NCI-H1930 (cell line): ENCODE measurements at regions not wholly inside any gene's neighbourhood (a gene's known extent, or its start where the extent isn't known, plus 50 kb on each side); places are given as distances from the start of the nearest gene placed in this dataset.
"Not testable (repeated sequence)": the region's sequence is repeated elsewhere in the genome, so short reads cannot be mapped to it uniquely, and the experiment has no call there.

Experiments
- DNase-seq, 2 experiments: peaks; one replicate each; lab custom pipeline; 2025; lab: John Stamatoyannopoulos, UW

DNA sequence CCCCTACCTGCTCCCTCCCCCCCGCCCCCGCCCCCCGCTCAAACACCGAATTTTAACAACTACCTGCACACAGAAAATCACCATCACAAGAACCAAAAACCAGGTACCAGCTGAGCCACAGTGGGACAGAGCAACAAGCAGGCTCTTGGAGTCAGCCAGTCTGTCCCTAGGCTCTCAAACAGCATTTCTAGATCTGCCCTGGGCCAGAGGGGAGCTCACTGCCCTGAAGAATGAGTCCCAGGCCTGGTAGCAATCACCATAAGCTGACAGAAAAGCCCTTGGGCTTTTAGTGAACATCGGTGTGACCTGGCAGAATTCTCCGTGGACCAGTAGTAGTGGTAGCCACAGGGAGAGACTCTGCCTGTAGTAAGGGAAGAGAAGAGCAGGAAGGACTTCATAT is 58.3 kb downstream of the C11orf87 start:
- DNase-seq = no peak

DNA sequence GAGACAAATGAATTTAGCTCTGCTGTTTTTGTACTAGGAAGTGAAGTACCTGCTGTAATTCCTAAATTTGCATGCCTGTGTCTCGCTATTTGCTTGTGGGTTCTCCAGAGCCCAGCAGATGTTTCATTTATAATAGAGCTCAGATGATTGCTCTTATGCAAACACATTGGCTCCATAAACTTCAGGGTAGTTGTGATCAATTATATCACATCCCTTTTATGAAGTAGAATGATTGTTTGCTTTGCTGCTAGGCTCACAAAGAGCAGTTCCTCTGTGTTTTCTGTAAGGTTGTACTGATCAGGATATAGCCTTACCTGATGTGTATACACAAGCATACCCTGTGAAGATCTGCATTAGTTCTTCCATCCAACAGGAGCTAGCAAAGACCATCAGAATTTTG is 64.1 kb downstream of the C11orf87 start:
- peak; percentile 83 to 84 for DNase-seq

DNA sequence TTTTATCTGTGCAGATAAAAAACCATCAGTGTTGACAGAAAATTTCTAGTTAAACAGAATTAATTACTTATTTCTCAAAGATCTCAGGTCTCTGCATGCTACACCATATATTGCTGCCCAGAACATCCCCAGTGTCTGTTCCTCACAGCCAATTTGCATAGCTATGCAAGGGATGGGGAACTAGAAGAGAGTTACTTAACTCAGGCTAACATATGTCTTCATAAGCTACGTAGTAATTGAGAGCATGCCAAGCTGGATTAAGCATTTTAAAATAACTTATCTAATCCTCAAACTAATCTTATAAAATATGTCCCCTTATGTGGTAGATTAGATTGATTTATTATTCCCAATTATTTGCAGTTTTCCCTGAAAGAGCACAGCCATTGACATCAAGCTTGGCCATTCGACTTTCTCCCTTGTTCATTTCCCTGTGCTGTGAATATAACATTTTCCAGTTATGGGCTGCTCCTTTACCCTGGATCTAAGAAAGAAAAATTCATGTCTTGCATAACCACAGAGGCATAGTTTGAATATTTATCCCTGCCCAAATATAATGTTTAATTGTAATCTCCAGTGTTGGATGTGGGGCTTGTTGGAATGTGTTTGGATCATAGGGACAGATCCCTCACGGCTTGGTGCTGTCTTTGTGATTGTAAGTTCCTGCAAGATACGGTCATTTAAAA is 69.1 kb downstream of the C11orf87 start:
- no peak for DNase-seq

DNA sequence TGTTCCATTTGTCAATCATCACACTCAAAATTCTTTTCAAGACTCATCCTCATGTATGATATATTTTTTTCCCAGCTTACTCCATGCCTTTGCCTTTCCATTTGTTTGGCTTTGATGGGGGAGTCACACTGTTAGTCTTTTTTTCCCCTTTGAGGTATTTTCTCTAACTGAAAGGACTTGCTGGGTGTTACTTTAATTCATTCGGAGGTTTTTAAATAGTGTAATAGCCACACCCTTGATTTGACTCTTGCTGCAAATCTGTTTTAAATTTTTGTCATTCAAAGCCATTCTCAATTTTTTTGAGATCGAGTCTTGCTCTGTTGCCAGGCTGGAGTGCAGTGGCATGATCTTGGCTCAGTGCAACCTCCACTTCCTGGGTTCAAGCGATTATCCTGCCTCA is 84.1 kb downstream of the C11orf87 start:
- DNase-seq = no peak

DNA sequence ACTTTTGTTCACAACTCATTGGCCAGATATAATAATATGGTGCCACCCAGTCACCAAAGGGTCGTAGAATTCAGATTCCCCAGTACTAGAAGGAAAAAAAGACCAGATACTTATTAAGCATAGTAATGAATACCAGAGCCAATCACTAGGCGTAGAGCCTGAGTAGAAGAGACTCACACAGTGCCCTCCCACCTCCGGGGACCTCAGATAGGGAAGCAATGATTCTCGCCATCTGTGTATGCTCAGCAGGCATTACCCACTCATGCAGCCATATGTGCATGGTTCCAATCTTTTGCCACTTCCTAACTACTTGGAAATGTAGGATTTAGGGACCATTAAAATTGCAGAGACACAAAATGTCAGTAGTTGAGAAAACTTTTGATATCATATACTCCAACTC is 85.3 kb downstream of the C11orf87 start:
- no peak for DNase-seq

DNA sequence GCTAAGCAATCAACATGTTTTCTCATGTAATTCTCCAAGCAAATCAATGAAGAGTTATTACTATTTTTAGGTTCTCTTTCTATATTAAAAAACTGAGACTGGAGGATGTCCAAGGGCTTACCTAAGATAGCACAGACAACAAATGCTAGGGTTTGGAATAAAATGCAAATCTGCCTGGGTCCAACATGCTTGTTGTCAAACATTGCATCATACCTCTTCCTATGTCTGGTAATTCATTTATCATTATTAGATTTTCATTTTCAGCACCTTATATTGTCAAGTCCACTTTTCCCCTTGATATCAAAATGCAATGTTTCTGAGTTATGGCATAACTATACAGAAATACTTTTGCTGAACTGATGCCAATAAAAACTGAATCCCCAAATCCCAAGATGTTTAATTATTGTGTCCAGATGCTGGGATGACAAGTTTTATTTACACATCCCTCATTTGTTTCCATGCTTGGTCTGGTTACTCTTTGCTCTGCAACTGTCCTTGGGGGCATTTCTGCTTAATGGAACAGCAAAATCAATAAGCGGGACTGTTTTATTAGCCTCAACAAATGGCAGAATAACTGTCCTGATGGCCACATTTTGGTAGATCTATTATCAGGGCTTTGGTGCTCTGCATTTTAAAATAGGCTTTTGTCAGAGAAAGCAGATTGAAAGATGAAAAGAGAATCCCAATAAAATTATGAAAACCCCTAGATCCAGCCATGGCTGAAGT is 86.0 kb downstream of the C11orf87 start:
- peak; percentile 43 to 72 for DNase-seq

DNA sequence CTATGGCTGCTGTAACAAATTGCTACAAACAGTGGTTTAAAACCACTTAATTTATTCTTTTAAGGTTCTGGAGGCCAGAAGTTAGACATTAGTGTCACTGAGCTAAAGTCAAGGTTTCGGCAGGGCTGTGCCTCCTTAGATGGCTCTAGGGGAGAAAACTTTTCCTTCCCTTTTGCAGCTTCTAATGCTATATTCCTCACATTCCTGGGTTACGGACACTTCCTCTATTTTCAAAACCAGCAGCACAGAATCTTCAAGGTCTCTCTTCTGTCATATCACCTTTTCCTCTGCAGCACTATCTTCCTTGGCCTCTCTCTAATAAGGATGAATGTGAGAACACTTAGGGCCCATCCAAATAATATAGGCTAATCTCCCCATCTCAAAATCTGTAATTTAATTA is 87.0 kb downstream of the C11orf87 start:
- no peak for DNase-seq

DNA sequence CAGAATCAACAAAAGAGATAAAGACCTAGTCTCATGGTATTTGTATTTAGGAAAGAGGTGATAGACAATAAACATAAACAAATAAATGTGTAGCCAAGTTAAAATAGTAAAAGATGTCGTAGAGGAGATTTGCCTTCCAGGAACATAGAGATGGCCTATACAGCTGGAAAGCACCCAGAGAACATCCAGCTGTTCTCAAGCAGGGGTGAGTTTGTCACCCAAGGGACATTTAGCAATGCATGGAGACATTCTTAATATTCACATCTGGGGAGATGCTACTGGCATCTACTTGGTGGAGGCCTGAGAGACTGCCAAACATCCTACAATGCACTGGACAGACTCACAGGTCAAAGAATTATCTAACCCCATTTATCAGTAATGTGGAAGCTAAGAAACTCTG is 88.3 kb downstream of the C11orf87 start:
- DNase-seq = no peak

DNA sequence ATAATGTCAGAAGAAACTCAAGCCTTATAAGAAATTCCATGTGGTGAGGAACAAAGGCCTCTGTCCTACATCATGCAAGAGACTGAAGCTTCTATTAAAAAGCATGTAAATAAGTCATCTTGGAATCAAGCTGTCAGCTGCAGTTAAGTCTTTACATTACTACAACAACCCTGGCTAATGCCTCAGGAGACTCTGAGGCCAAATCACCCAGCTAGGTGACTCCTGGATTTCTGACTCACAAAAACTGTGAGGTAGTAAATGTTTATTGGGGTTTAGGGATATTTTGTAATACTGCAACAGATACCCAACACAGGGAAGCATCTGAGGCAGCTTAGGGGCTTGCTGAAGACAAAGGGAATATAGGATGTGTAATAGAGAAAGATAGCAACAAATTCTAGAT is 89.6 kb downstream of the C11orf87 start:
- DNase-seq = no peak

DNA sequence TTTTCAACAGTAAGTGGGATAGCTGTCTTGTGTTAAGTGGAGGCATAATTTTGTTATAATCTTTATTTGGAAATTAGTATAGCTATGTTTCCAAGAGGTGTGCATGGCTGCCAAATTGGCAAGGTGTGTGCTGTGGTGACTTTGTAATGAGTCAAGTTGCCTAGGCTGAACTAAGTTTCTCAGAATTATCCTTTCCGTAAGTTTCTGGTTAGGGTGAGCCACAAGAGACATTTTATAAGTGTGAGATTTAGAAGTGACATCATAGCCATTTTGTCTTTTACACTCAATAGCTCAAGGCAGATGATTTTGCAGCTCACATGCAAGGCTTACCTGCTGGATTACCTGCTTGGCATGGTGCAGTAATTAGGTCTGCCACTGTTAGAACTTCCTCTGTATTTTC is 90.3 kb downstream of the C11orf87 start:
- DNase-seq = no peak

DNA sequence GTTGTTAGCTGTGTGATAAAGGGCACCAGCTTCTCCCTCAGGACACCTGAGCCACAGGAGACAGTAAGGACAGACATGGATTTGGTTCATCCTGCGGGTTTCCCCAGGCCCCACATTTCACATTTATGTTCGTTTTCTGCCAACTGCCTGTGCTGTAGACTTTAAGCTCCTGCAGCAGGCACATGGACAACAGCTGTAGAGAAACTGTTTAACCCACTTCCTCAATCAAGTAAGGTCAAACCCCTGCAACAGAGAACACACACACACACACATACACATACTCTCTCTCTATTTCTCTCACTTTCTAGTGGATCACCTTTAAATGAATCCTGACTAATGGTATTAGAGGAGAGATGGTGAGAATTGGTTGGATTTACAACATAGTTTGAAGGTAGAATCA is 90.7 kb downstream of the C11orf87 start:
- DNase-seq = no peak

DNA sequence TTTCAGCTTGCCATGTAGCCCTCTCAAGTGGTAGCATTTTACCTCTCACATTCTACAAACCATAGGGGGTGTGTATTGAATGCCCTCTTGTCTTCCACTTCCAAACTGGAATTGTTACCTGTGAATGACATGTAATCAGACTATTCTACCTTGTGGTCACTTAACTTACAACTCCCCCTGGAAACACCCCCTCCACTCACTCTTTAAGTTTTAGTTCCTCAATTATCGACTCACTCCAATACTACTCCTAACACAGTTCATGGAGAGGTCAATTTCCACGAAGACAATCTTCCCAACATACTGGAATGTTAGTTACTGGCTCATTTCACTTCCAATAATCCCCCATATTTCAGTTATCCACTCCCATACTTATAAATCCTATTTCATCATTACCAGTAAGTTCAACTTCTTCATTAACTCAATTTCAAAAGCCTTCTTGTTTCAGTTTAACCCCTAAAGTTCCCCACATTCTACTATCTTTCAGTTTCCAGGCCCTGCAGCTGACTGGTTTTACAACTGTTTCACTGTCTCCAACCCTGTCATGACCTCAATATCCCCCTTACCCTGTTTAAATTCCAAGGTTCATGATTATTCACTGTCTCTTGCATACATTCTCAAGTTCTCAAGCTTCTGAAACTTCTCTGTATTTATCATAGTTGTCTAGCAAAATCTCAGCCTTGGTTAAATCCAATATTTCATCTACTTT is 92.5 kb downstream of the C11orf87 start:
- no peak for DNase-seq

DNA sequence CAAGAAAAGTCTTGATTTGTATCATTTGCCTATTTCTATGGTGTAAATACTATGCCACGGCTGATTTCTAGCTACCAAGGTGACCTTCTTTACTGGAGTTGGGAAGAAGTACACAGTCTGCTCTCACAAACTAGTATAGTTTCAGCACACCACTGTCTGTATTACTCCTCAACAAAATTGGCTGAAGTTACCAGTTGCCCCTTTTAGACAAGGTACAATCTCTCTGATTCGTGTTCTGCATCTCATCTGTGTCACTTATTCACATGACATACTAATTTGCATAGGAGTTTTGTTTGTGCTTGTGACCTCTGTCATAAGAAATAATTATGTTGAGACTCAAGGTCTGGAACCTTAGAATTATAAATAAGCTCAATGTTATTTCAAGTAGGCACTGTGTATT is 97.3 kb downstream of the C11orf87 start:
- no peak for DNase-seq

DNA sequence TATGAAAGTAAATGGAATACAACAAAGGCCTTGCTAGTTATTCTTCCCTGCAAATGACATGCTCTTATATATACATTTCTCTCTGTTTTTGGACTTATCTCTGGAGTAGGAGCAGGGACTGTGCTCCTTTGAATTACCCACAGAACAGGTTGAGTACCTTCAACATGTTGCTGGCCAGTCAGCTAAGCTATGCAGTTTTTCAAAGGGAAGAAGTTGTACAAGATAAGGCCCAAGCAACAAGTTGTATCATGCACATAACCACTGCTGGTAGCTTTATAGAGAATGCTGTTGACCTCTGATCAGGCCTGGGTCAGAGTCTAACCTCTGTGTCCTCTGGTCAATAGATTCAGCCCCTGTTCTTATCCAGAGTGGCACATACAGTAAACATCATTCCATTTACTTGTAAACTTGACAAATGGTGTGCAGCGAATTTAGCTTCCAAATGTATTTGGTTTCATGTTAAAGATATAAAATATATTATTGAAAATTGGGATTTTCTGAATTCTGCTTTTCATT is 99.6 kb downstream of the C11orf87 start:
- no peak for DNase-seq

DNA sequence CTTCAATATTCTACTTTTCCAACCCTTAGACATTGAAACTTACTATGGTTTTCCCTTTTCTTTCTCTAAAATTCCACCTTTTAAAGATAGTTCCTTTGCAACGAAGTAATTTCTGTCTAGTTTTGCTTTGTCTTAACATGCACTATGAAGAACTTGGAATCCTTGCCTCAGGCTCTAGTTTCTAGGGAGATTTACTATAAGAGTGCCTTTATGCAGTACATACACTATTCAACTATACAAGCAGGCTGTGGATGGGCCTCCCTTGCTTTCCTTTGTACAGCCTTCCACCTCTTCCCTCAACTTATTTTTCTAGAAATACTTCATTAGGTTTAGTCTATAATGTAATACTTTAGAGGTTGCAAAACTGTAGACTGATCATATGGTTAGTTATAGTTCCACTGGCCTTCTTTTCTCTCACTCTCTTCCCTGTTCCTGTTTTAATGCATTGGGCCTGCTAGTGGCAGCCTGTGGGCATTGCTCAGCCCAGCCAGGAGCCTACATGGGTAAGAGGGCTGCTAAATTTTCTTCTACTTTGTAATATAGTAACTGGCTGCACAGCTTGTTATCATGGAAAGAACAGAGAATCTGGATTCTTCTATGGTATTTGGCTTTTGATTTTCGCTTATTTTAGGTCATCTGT is 100.2 kb downstream of the C11orf87 start:
- DNase-seq = no peak

DNA sequence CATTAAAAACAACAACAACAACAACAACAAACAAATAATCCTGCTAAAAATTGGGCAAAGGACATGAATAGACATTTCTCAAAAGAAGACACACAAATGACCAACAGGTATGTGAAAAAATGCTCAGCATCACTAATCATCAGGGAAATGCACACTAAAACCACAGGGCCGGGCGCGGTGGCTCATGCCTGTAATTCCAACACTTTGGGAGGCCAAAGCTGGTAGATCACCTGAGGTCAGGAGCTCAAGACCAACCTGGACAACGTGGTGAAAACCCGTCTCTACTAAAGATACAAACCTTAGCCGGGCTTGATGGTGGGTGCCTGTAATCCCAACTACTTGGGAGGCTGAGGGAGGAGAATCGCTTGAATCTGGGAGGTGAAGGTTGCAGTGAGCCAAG is 103.6 kb downstream of the C11orf87 start:
- not testable (repeated sequence) for DNase-seq

DNA sequence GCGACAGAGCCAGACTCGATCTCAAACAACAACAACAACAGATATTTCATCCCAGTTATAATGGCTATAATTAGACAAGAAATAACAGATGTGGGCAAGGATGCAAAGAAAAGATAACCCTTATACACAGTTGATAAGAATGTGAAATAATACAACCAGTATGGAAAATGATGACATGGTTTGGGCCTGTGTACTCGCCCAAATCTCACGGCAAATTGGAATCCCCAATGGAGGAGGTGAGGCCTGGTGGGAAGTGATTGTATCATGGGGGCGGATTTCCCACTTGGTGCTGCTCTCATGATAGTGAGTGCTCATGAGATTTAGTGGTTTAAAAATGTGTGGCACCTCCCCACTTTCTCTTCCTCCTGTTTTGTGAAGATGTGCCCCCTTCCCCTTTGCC is 104.1 kb downstream of the C11orf87 start:
- no peak for DNase-seq

DNA sequence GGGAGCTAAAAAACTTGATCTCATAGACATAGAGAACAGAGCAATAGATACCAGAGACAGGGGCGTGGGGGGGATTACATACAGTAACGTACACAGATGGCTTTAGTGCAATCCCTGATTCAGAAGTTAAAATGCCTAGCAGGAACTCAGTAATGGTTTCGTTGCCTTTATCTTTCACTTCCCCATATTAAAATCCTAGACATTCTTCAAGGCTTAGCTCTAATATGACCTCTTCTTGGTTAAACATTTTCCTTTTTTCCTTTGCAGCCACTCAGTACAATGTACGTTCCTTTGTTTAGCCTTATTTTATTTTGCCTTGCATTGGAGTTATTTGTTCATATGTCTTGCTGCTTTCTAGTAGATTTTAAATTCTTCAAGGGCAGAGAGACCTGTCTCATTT is 104.9 kb downstream of the C11orf87 start:
- no peak for DNase-seq

DNA sequence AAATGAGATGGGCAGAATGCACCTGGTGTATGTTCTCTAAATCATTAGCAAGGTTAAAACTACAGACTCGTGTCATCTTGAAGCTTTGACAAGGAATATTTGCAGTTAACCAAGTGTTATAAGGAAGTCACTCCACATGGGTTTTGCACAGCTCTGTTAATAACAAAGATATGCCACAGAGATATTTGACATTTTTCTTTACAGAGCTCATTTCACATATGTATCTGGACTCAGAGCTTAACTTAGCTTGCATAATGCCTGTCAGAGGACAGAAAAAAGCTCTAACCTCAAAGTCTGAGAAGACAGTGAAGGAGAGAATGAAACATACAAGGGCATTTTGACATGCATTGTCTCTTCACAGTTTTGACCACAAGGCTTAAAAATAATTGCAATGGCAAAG is 105.5 kb downstream of the C11orf87 start:
- no peak for DNase-seq

DNA sequence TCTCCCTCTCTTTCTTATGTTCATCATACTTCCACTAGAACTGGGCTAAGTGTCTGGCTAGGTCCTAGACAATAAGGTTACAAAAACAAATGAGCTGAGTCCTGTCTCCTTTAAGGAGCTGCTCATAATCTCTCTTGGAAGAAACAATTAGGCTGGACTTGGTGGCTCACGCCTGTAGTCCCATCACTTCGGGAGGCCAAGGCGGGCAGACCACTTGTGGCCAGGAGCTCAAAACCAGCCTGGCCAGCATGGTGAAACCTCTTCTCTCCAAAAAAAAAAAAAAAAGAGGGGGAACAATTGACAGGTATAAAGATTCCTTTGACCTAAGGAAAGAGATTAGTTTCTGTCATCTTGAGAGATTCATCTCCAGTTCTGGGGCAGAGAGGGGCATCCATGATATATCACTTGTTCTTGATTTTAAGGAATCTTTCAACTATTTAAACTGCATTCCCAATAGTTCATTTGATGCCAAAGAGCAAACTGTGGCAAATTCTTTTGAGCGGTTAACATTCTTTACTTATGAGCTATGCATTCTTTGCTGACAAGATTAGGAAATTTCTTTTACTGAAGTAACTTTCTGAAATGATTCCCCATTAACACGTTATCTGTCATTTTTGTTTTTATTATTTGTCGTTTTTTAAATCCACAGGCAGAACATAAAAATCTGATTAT is 125.5 kb downstream of the C11orf87 start:
- no peak for DNase-seq

DNA sequence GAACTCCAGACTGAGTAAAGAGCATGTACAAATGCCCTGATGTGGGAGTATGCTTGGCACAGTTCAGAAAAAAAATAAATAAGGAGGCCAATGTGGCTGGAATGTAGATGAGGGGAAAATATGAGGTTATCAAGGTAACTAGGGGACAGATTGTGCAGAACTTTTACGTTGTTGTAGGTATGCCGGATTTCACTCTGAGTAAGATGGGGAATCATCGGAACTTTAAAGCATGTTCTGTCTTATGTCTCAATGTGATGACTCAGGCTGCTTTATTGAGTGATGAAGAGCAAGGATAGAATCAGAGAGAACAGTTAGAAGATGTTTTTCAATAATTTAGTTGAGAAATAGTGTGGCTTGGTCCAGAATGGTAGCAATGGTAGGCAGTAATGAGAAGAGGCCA is 130.4 kb downstream of the C11orf87 start:
- DNase-seq = no peak

DNA sequence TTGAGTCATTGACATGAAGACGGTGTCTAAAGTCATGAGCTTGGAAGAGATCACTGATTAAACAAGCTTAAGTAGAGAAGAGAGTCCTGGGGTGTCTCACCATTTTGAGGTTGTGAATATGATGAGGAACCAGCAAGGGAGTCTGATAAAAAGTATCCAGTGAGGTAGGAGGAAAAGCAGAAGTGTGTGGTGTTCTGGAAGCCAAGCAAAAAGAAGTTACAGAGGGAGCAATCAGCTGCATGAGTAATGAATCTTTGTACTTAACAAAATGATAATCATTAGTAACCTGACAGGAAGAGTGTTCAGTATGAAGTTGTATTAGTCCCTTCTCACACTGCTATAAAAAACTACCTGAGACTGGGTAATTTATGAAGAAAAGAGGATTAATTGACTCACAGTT is 131.3 kb downstream of the C11orf87 start:
- no peak for DNase-seq
